ENCODE measurements at regions not wholly inside any gene's neighbourhood (a gene's known extent, or its start where the extent isn't known, plus 50 kb on each side); places are given as distances from the start of the nearest gene placed in this dataset.

DNA sequence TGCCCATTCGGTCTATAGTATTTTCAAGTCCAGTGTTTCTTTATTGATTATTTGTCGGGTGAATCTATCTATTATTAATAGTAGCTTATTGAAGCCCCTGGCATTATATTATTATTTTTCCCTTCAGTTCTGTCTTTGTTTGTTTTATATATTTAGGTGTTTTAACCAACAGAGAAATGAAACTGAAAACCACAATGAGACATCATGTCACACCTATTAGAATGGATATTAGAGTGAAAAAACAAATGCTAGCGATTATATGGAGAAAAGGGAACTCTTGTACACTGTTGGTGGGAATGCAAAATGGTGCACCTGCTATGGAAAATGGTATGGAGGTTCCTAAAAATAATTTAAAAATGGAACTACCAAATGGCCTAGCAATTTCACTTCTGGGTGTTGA lies 272.5 kb downstream of the ADAM29 start (continued):
- TF ChIP-seq ZNF462 (CRISPR knock-in tag; IDR thresholded peaks at IDR 0.05) (no peak), NANOG (IDR thresholded peaks at IDR 0.05; ENCODE audit: borderline replicate concordance) (no peak), CREB1 (CRISPR knock-in tag; IDR thresholded peaks at IDR 0.05; ENCODE audit: low read depth) (no peak), ZNF114 (CRISPR knock-in tag; IDR thresholded peaks at IDR 0.05) (no peak), REST (IDR thresholded peaks at IDR 0.05; ENCODE audit: unreplicated experiment) (no peak)

DNA sequence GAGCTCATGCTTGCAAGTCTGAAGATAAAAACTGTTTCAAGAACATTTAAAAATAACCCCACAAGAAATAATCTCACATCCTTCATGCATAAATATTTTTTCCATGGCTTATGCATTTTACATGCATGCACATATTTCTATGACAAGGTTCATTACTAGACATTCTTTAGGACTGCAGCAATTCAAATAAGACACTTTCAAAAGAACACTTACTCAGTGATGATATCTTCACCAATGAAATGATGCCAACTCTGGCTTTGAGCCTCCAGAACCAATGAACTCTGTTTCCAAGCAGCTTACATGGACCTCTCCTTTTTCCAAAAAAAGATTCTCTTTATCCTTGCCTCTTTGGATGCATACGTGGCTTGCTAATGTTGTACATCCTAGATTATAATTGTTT lies 279.9 kb downstream of the ADAM29 start:
- no peak overlapping the region for H3K4me3 Mint-ChIP-seq
- no peak overlapping the region for H3K4me3 ChIP-seq
- H3K27me3 Mint-ChIP-seq (ENCODE audit: insufficient read depth, low read depth, poor library complexity): peaks cover 2% of the 10 kb centered on the region
- no peaks in the 10 kb centered on the region for H3K9me2 ChIP-seq (ENCODE audit: insufficient read depth)
- no peak overlapping the region for H3K4me2 ChIP-seq
- no peak overlapping the region for H3K27ac Mint-ChIP-seq
- no peak overlapping the region for H2AFZ ChIP-seq
- no peaks in the 10 kb centered on the region for H3K36me3 ChIP-seq (ENCODE audit: insufficient read depth)
- no peaks in the 10 kb centered on the region for H3F3A ChIP-seq (replicated peaks; ENCODE audit: low read depth)
- TF ChIP-seq EZH2 (IDR thresholded peaks at IDR 0.05; ENCODE audit: low read depth, unreplicated experiment) (no peak), ZNF114 (CRISPR knock-in tag; IDR thresholded peaks at IDR 0.05) (no peak), REST (IDR thresholded peaks at IDR 0.05; ENCODE audit: unreplicated experiment) (no peak), NANOG (IDR thresholded peaks at IDR 0.05; ENCODE audit: borderline replicate concordance) (no peak), POLR2AphosphoS5 (IDR thresholded peaks at IDR 0.05; ENCODE audit: low read depth) (no peak)
- TF ChIP-seq, protein P1, sequence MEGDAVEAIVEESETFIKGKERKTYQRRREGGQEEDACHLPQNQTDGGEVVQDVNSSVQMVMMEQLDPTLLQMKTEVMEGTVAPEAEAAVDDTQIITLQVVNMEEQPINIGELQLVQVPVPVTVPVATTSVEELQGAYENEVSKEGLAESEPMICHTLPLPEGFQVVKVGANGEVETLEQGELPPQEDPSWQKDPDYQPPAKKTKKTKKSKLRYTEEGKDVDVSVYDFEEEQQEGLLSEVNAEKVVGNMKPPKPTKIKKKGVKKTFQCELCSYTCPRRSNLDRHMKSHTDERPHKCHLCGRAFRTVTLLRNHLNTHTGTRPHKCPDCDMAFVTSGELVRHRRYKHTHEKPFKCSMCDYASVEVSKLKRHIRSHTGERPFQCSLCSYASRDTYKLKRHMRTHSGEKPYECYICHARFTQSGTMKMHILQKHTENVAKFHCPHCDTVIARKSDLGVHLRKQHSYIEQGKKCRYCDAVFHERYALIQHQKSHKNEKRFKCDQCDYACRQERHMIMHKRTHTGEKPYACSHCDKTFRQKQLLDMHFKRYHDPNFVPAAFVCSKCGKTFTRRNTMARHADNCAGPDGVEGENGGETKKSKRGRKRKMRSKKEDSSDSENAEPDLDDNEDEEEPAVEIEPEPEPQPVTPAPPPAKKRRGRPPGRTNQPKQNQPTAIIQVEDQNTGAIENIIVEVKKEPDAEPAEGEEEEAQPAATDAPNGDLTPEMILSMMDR (conservative IDR thresholded peaks at IDR 0.05; ENCODE audit: low read depth in 2 of 2): no peak
- H3K27me3 ChIP-seq (ENCODE audit: insufficient read depth): no peaks in the 10 kb centered on the region
- no peaks in the 10 kb centered on the region for H4K20me1 ChIP-seq (replicated peaks; ENCODE audit: insufficient read depth)
- no peaks in the 10 kb centered on the region for H3K36me3 Mint-ChIP-seq (ENCODE audit: low read depth)
- no peak for ATAC-seq
- no peak overlapping the region for H3K27ac ChIP-seq (ENCODE audit: low read depth)
- H3K4me1 ChIP-seq (ENCODE audit: insufficient read depth): no peaks in the 10 kb centered on the region
- H3K79me2 ChIP-seq (replicated peaks; ENCODE audit: insufficient read depth): no peaks in the 10 kb centered on the region
- no peak for DNase-seq (ENCODE audit: low spot score)
- H3K4me1 Mint-ChIP-seq: no peaks in the 10 kb centered on the region
- H3K9me3 Mint-ChIP-seq: no peaks in the 10 kb centered on the region

Measured in GM23338 (cell line).